ENCODE measurements at regions not wholly inside any gene's neighbourhood (a gene's known extent, or its start where the extent isn't known, plus 50 kb on each side); places are given as distances from the start of the nearest gene placed in this dataset.

DNA sequence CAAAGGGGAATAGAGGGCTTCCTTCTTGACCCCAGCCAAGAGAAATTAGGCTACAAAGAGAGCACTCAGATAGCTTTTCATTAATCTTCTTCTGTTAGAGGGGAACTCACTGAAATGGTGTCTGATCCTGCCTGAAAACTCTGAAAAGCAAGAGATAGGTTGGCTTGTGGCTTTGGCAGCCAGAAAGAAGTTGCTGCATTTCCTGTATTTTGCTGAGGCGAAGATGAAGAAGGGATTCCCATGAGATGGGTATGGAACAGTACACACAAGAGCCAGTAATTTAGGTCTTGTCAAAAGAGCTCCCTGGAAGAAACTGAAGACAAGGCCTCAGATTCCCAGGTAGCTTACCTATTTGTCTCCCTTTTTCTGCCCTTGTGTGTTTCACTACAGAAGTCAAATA lies 120.9 kb upstream of the TARS1 start:
- intact Hi-C loops (cut with DNase I; ENCODE audit: low total_unique reads): no loop called here
- Histone ChIP-seq H3K27ac (peak overlapping the region in 2 of 5 donors; percentile 34 to 59), H3K9me3 (no peaks in the 10 kb centered on the region), H3K27me3 (no peaks in the 10 kb centered on the region), H3K4me3 (no peak overlapping the region), H3K4me1 (no peaks in the 10 kb centered on the region), H3K36me3 (no peaks in the 10 kb centered on the region)
- TF ChIP-seq CTCF (IDR thresholded peaks at IDR 0.05) (no peak), EP300 (IDR thresholded peaks at IDR 0.05) (no peak), POLR2A (IDR thresholded peaks at IDR 0.05) (no peak), POLR2AphosphoS5 (IDR thresholded peaks at IDR 0.05) (no peak)
- no peak for DNase-seq
- WGBS, 5 donors: 52 to 75% (median 72%) methylated on average over 1 of the region's 1 CpG

- no peak overlapping the region for H3K4me3 ChIP-seq
- no peaks in the 10 kb centered on the region for H3K36me3 ChIP-seq
- WGBS, 5 donors: 43 to 84% (median 62%) methylated on average over 1 of the region's 1 CpG
- peak; percentile 23 to 58 (median 49) for TF ChIP-seq POLR2AphosphoS5 (IDR thresholded peaks at IDR 0.05)
- no peak for TF ChIP-seq EP300 (IDR thresholded peaks at IDR 0.05)
- no peaks in the 10 kb centered on the region for H3K9me3 ChIP-seq
- no peaks in the 10 kb centered on the region for H3K4me1 ChIP-seq
- peak overlapping the region in 1 of 5 donors; percentile 59 for H3K27ac ChIP-seq
- intact Hi-C loops (cut with DNase I; ENCODE audit: low total_unique reads): no loop called here
- peak in 1 of 2 donors; percentile 68 for DNase-seq
- H3K27me3 ChIP-seq: no peaks in the 10 kb centered on the region
These were observed 119.7 kb upstream of the TARS1 start for GRCh38 chr5:33321026-33321425.

GRCh38 chr5:33322632-33323031 lies 118.1 kb upstream of the TARS1 start:
- 86 to 93% (median 90%) methylated on average over 4 of the region's 4 CpGs for WGBS, 5 donors
- Histone ChIP-seq H3K4me3 (no peak overlapping the region), H3K27me3 (no peaks in the 10 kb centered on the region), H3K36me3 (no peaks in the 10 kb centered on the region), H3K9me3 (no peaks in the 10 kb centered on the region), H3K4me1 (no peaks in the 10 kb centered on the region), H3K27ac (peak overlapping the region in 1 of 5 donors; percentile 7)
- TF ChIP-seq EP300 (IDR thresholded peaks at IDR 0.05) (no peak), CTCF (IDR thresholded peaks at IDR 0.05) (no peak), POLR2AphosphoS5 (IDR thresholded peaks at IDR 0.05) (no peak), POLR2A (IDR thresholded peaks at IDR 0.05) (no peak)
- intact Hi-C loops (cut with DNase I; ENCODE audit: low total_unique reads): no loop called here
- no peak for DNase-seq

DNA sequence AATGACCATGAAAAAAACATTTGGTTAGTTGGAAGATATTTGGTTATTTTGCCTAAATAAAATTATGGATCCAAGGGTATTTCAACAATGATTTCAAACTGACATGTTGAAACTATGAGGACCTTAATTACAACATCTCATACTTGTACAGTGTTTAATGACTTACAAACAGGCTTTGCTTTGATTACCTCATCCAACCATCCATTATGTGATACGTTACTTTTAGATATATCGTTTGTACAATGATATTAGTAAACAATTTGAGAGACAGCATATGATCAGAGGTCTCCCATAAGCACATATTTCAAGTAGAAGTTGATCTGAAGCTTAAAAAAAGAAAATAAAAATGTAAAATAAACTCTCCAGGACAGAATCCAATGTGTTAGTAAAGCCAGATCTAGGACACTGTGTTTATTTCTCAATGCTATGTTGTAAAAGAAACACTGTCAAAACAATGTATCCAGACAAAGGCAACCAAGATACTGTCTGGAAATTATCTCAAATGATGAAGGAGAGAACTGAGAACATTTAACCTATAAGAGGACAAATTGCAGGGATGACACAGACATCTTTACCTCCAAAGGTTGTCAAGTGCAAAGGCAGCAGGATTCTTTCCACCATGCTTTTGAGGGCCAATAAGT lies 116.0 kb upstream of the TARS1 start:
- Histone ChIP-seq H3K27ac (peak overlapping the region in 2 of 5 donors; percentile 9 to 15), H3K9me3 (no peaks in the 10 kb centered on the region), H3K4me1 (no peaks in the 10 kb centered on the region), H3K4me3 (no peak overlapping the region), H3K27me3 (no peaks in the 10 kb centered on the region), H3K36me3 (no peaks in the 10 kb centered on the region)
- TF ChIP-seq POLR2AphosphoS5 (IDR thresholded peaks at IDR 0.05) (no peak), POLR2A (IDR thresholded peaks at IDR 0.05) (no peak), CTCF (IDR thresholded peaks at IDR 0.05) (no peak), EP300 (IDR thresholded peaks at IDR 0.05) (no peak)
- intact Hi-C loops (cut with DNase I; ENCODE audit: low total_unique reads): no loop called here
- DNase-seq: no peak
- 53 to 77% (median 67%) methylated on average over 2 of the region's 2 CpGs for WGBS, 5 donors

DNA sequence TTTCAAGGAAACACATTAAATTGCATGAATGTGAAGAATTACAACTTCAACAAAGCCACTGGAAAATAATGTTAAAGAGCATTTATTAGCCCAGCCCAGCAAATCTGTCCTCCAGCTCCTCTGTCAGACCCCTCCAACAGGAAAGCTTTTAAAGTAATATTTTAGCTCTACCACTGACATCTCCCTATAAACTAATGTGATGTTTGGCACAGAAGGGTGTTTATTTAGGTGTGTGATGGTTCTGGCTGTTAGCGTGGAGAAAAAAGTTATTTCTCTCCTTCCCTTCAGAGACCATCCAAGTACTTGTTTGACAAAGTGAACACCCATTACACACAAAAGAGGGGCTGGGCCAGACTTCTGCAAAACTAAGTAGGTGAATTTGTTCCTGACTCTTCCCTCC lies 111.9 kb upstream of the TARS1 start:
- intact Hi-C loops (cut with DNase I; ENCODE audit: low total_unique reads): no loop called here
- no peaks in the 10 kb centered on the region for H3K27me3 ChIP-seq
- H3K4me1 ChIP-seq: peaks cover 0 to 7% (median 0%) of the 10 kb centered on the region in 4 donors
- peak in 1 of 2 donors; percentile 67 for DNase-seq
- no peak overlapping the region for H3K4me3 ChIP-seq
- no peaks in the 10 kb centered on the region for H3K36me3 ChIP-seq
- H3K9me3 ChIP-seq: no peaks in the 10 kb centered on the region
- TF ChIP-seq CTCF (IDR thresholded peaks at IDR 0.05): no peak
- TF ChIP-seq POLR2A (IDR thresholded peaks at IDR 0.05): no peak
- TF ChIP-seq POLR2AphosphoS5 (IDR thresholded peaks at IDR 0.05): no peak
- TF ChIP-seq EP300 (IDR thresholded peaks at IDR 0.05): no peak
- H3K27ac ChIP-seq: no peak overlapping the region
- WGBS, 5 donors: 36 to 53% (median 47%) methylated on average over 1 of the region's 1 CpG

All from stomach (tissue), 8 donors.